ENCODE measurements at regions not wholly inside any gene's neighbourhood (a gene's known extent, or its start where the extent isn't known, plus 50 kb on each side); places are given as distances from the start of the nearest gene placed in this dataset.

- no peak for DNase-seq
- Mint-ChIP-seq H3K4me1 (ENCODE audit: low read depth in 2 of 2) (peaks cover 0 to 11% of the 10 kb centered on the region in 2 donors), H3K27ac (peak overlapping the region in 1 of 2 donors; percentile 51), H3K36me3 (ENCODE audit: insufficient read depth) (no peaks in the 10 kb centered on the region), H3K27me3 (peaks cover 0 to 24% of the 10 kb centered on the region in 2 donors), H3K4me3 (no peak overlapping the region), H3K9me3 (no peaks in the 10 kb centered on the region)
- ATAC-seq (replicated peaks): no peak
Observed at GRCh38 chr11:59271811-59272327, 59.1 kb upstream of the MPEG1 start.

GRCh38 chr11:59271247-59271755 lies 58.6 kb upstream of the MPEG1 start:
- Mint-ChIP-seq H3K27ac (peak overlapping the region in 1 of 2 donors; percentile 51), H3K4me1 (ENCODE audit: low read depth in 2 of 2) (peaks cover 0 to 11% of the 10 kb centered on the region in 2 donors), H3K4me3 (no peak overlapping the region), H3K9me3 (no peaks in the 10 kb centered on the region), H3K27me3 (peaks cover 0 to 18% of the 10 kb centered on the region in 2 donors), H3K36me3 (ENCODE audit: insufficient read depth) (no peaks in the 10 kb centered on the region)
- ATAC-seq (replicated peaks) (no peak), DNase-seq (no peak)

- H3K27me3 Mint-ChIP-seq: peaks cover 0 to 15% of the 10 kb centered on the region in 2 donors
- ATAC-seq (replicated peaks) (no peak), DNase-seq (no peak)
- no peak overlapping the region for H3K27ac Mint-ChIP-seq
- H3K4me3 Mint-ChIP-seq: no peak overlapping the region
- H3K36me3 Mint-ChIP-seq (ENCODE audit: insufficient read depth): no peaks in the 10 kb centered on the region
- H3K9me3 Mint-ChIP-seq: no peaks in the 10 kb centered on the region
- H3K4me1 Mint-ChIP-seq (ENCODE audit: low read depth in 2 of 2): peaks cover 0 to 6% of the 10 kb centered on the region in 2 donors
Observed at GRCh38 chr11:59267736-59268475, 55.2 kb upstream of the MPEG1 start.

DNA sequence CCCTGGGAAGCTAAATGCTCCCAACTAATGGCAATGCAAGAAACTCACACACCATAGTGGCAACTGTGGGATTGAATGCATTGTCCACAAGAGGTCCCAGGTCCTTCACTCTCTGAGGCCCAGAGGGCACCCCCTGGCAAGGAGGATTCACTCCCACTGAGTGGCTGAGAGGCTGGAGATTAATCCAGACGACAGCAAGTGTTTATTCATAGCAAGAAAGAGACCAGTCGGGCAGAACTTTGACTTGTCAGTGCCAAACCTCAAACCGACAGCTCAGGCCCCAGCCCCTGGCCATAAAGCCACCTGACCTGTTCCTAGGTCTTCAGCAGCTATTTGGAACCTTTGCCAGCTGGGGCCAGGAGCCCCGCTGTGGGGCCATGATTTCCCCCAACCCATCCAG lies 54.5 kb upstream of the MPEG1 start:
- Mint-ChIP-seq H3K27ac (peak overlapping the region in 1 of 2 donors; percentile 38), H3K36me3 (ENCODE audit: insufficient read depth) (no peaks in the 10 kb centered on the region), H3K9me3 (no peaks in the 10 kb centered on the region), H3K4me1 (ENCODE audit: low read depth in 2 of 2) (peaks cover 0 to 2% of the 10 kb centered on the region in 2 donors), H3K4me3 (no peak overlapping the region), H3K27me3 (peaks cover 0 to 12% of the 10 kb centered on the region in 2 donors)
- ATAC-seq (replicated peaks) (no peak), DNase-seq (no peak)

DNA sequence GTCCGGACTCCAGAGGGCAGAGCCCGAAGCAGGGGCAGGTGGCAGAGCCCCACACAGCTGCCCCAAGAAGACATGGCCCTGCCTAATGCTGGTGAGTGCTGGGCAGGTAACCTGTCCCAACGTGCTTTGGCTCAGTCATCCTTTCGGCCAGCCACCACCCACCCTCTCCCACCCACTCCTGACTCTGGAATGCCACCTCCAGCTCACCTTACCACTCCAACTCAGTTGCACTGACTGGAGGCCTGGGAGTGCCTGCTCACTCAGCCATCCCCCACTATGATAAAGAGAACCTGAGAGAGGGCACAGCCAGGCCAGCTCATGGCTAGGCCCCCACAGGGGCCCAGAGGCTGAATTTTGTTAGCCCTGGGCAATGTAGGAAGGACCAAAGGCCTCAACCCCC lies 53.8 kb upstream of the MPEG1 start:
- peaks cover 0 to 1% of the 10 kb centered on the region in 2 donors for H3K4me1 Mint-ChIP-seq (ENCODE audit: low read depth in 2 of 2)
- H3K9me3 Mint-ChIP-seq: no peaks in the 10 kb centered on the region
- H3K27ac Mint-ChIP-seq: no peak overlapping the region
- peaks cover 0 to 8% of the 10 kb centered on the region in 2 donors for H3K27me3 Mint-ChIP-seq
- ATAC-seq (replicated peaks) (no peak), DNase-seq (no peak)
- no peak overlapping the region for H3K4me3 Mint-ChIP-seq
- no peaks in the 10 kb centered on the region for H3K36me3 Mint-ChIP-seq (ENCODE audit: insufficient read depth)

- H3K27ac Mint-ChIP-seq: no peak overlapping the region
- DNase-seq (no peak), ATAC-seq (replicated peaks) (no peak)
- no peaks in the 10 kb centered on the region for H3K9me3 Mint-ChIP-seq
- H3K4me3 Mint-ChIP-seq: no peak overlapping the region
- H3K27me3 Mint-ChIP-seq: peaks cover 0 to 7% of the 10 kb centered on the region in 2 donors
- H3K36me3 Mint-ChIP-seq (ENCODE audit: insufficient read depth): no peaks in the 10 kb centered on the region
- no peaks in the 10 kb centered on the region for H3K4me1 Mint-ChIP-seq (ENCODE audit: low read depth in 2 of 2)
Observed at GRCh38 chr11:59265735-59266134, 53.0 kb upstream of the MPEG1 start.

DNA sequence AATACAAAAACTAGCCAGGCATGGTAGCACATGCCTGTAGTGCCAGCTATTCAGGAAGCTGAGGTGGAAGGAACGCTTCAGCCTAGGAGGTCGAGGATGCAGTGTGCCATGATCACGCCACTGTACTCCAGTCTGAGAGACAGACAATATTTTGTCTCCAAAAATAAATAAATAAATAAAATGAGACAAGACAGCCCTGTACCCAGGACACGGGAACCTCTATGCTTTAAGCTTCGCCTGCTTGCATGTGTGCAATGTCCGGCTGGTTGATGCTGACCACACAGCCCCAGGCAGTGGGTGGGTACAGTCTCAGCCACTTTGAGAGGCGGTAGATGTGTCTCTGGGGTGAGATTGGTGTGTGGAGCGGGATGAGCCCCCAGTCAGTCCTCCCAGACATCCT lies 52.0 kb upstream of the MPEG1 start:
- ATAC-seq (replicated peaks): no peak
- Mint-ChIP-seq H3K4me3 (no peak overlapping the region), H3K9me3 (no peaks in the 10 kb centered on the region), H3K4me1 (ENCODE audit: low read depth in 2 of 2) (no peaks in the 10 kb centered on the region), H3K36me3 (ENCODE audit: insufficient read depth) (no peaks in the 10 kb centered on the region), H3K27ac (no peak overlapping the region), H3K27me3 (peaks cover 0 to 8% of the 10 kb centered on the region in 2 donors)
- DNase-seq: no peak

- DNase-seq (no peak), ATAC-seq (replicated peaks) (no peak)
- no peaks in the 10 kb centered on the region for H3K4me1 Mint-ChIP-seq (ENCODE audit: low read depth in 2 of 2)
- no peaks in the 10 kb centered on the region for H3K9me3 Mint-ChIP-seq
- no peak overlapping the region for H3K27ac Mint-ChIP-seq
- H3K27me3 Mint-ChIP-seq: peaks cover 6 to 15% of the 10 kb centered on the region in 2 donors
- no peaks in the 10 kb centered on the region for H3K36me3 Mint-ChIP-seq (ENCODE audit: insufficient read depth)
- H3K4me3 Mint-ChIP-seq: no peak overlapping the region
Observed at GRCh38 chr11:59263225-59263894, 50.6 kb upstream of the MPEG1 start.

All from effector memory CD8-positive, alpha-beta T cell (primary cell).